Kidney epithelial cell (primary cell): ENCODE measurements at regions not wholly inside any gene's neighbourhood (a gene's known extent, or its start where the extent isn't known, plus 50 kb on each side); places are given as distances from the start of the nearest gene placed in this dataset.
"Not testable (repeated sequence)": the region's sequence is repeated elsewhere in the genome, so short reads cannot be mapped to it uniquely, and the experiment has no call there.

Experiments
- DNase-seq: peaks from one replicate; pipeline ENCODE4 v3.0.0-alpha.2; 2010; ENCODE audit warnings: low read depth
- H3K27me3 ChIP-seq: 2 replicates; pipeline ENCODE4 v1.6.0; 2011; ENCODE audit warnings: low read length; ENCODE audit not compliant: control insufficient read depth, insufficient read depth
- H3K36me3 ChIP-seq: 2 replicates; pipeline ENCODE4 v1.5.1; 2011; ENCODE audit warnings: low read length; ENCODE audit not compliant: control insufficient read depth, insufficient read depth
- H3K4me3 ChIP-seq: 2 replicates; pipeline ENCODE4 v1.5.1; 2011; ENCODE audit warnings: low read depth, mild to moderate bottlenecking, control low read depth, low read length
- TF ChIP-seq, protein P1 (sequence below): IDR thresholded peaks from 2 replicates; pipeline ENCODE4 v1.5.1; 2011; ENCODE audit warnings: mild to moderate bottlenecking, moderate library complexity, low read length, control low read depth, inconsistent platforms; ENCODE audit not compliant: insufficient read depth, poor library complexity, severe bottlenecking

DNA sequence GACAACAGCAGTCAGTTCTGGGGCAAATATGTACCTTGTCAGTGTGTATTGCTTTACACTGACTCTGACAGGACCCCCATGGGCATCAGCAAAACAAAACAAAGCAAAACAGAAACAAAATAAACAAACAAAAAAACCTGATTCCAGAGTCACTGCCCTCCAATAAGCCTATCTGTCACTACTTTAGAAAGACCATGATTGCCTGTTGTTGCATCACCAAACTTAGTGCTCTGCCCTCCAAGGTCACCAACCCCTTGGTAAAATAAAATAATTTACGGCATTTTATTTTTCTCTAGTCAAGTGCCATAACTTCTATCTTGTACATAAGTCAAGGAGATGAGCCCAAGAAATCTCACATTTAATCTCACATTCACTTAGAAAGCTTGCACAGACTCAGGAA lies 120.9 kb upstream of the ADAMTS3 start:
- TF ChIP-seq, protein P1, sequence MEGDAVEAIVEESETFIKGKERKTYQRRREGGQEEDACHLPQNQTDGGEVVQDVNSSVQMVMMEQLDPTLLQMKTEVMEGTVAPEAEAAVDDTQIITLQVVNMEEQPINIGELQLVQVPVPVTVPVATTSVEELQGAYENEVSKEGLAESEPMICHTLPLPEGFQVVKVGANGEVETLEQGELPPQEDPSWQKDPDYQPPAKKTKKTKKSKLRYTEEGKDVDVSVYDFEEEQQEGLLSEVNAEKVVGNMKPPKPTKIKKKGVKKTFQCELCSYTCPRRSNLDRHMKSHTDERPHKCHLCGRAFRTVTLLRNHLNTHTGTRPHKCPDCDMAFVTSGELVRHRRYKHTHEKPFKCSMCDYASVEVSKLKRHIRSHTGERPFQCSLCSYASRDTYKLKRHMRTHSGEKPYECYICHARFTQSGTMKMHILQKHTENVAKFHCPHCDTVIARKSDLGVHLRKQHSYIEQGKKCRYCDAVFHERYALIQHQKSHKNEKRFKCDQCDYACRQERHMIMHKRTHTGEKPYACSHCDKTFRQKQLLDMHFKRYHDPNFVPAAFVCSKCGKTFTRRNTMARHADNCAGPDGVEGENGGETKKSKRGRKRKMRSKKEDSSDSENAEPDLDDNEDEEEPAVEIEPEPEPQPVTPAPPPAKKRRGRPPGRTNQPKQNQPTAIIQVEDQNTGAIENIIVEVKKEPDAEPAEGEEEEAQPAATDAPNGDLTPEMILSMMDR: no peak
- no peaks in the 10 kb centered on the region for H3K36me3 ChIP-seq
- no peak overlapping the region for H3K4me3 ChIP-seq
- no peaks in the 10 kb centered on the region for H3K27me3 ChIP-seq
- no peak for DNase-seq

DNA sequence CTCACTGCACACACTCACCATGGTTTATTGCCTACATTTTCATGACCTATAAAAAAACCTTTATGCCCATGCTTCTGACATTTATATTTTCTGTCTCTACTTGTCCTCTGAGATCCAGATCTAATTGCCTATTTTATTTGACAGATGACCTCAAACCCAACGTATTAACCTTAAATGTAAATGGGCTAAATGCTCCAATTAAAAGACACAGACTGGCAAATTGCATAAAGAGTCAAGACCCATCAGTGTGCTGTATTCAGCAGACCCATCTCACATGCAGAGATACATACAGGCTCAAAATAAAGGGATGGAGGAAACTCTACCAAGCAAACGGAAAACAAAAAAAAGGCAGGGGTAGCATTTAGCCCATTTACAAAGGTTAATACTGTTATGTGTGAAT lies 117.4 kb upstream of the ADAMTS3 start:
- H3K36me3 ChIP-seq, H3K4me3 ChIP-seq, H3K27me3 ChIP-seq, DNase-seq: not testable (repeated sequence)

DNA sequence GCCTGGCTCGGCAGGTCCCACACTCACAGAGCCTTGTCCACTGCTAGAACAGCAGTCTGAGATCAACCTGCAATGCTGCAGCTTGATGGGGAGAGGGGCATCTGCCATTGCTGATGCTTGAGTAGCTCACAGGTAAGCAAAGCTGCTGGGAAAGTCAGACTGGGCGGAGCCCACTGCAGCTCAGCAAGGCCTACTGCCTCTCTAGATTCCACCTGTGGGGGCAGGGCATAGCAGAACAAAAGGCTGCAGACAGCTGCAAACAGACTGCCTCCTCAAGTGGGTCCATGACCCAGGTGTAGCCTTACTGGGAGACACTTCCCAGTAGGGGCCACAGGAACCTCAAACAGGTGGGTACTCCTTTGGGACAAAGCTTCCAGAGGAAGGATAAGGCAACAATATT lies 110.6 kb upstream of the ADAMTS3 start:
- H3K4me3 ChIP-seq: no peak overlapping the region

DNA sequence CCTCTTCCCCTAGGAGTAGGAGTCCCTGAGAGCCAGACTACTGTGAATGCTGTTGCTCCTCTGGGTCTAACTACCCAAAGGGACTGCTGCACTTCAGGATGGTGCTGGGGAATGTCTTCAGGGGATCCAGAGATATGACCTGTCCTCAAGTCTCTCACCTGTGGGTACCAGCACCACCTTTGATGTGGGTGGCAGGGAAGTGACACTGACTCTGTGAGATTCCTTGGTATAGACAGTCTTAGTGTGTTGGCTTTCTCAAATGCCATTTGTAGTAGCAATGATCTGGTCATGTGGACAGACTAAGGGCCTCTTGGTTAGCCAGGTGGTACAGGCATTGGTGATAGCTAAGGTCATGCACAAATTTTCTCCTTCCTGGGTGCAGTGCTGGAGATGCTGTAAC lies 108.9 kb upstream of the ADAMTS3 start:
- DNase-seq: no peak
- TF ChIP-seq, protein P1: no peak
- Histone ChIP-seq H3K4me3 (no peak overlapping the region), H3K36me3 (no peaks in the 10 kb centered on the region), H3K27me3 (no peaks in the 10 kb centered on the region)

More for the DNA sequence above, 110.6 kb upstream of the ADAMTS3 start:
- H3K27me3 ChIP-seq: no peaks in the 10 kb centered on the region
- TF ChIP-seq, protein P1: no peak
- no peaks in the 10 kb centered on the region for H3K36me3 ChIP-seq
- DNase-seq: no peak

DNA sequence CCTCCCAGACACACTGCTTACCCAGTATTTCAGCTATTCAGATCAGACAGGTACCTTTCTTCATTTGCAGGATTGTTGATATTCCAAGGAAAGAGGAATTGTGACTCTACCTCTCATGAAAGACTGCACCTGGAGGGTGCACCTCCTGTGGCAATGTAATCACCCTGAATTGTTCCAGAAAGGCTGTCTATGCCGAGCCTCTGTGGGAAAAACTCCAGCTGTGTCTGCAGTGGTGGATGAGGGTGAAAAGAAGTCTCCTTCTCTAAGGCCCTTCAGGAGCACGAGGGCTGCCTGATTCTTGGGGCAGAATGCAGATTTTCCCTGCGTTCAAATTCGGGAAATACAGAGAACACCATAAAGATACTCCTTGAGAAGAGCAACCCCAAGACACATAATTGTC lies 108.2 kb upstream of the ADAMTS3 start:
- Histone ChIP-seq H3K4me3 (no peak overlapping the region), H3K27me3 (no peaks in the 10 kb centered on the region), H3K36me3 (no peaks in the 10 kb centered on the region)
- TF ChIP-seq, protein P1: no peak
- DNase-seq: no peak

DNA sequence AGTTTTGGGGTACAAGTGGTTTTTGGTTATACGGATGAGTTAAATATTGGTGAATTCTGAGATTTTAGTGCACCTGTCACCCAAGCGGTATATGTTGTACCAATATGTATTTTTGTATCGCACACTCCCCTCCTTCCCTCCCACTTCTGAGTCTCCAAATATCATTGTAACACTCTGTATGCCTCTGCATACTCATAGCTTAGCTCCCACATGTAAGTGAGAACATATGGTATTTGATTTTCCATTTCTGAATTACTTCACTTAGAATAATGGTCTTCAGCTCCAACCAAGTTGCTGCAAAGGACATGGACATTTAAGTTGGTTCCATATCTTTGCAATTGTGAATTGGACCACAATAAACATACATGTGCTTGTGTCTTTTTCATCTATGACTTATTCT lies 103.0 kb upstream of the ADAMTS3 start:
- TF ChIP-seq, protein P1: no peak
- Histone ChIP-seq H3K4me3 (no peak overlapping the region), H3K36me3 (no peaks in the 10 kb centered on the region), H3K27me3 (no peaks in the 10 kb centered on the region)
- no peak for DNase-seq
